ENCODE measurements at regions not wholly inside any gene's neighbourhood (a gene's known extent, or its start where the extent isn't known, plus 50 kb on each side); places are given as distances from the start of the nearest gene placed in this dataset.

DNA sequence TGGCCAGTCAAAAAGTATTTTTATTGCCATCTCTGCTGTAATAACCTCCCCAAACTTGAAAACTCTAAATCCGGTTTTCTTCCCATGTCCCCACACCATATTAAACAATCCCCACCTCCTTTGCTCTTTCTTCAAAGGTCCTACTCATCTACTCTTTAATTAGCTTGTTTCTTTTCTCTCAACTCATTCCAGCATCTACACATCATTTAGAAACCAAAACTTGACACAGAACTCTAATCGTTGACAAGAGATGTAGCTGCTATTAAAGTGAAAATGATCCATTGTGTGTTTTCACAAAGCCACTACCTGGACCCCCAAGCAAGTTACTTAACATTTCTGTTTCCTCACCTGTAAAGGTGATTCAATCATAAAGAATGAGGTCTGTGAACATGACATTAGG lies 436.3 kb upstream of the NPVF start:
- Mint-ChIP-seq H3K27me3 (ENCODE audit: unreplicated experiment) (no peaks in the 10 kb centered on the region), H3K36me3 (ENCODE audit: low read depth, unreplicated experiment) (no peaks in the 10 kb centered on the region), H3K27ac (ENCODE audit: unreplicated experiment) (no peak overlapping the region), H3K9me3 (ENCODE audit: unreplicated experiment) (no peaks in the 10 kb centered on the region), H3K4me1 (ENCODE audit: unreplicated experiment) (no peaks in the 10 kb centered on the region), H3K4me3 (ENCODE audit: unreplicated experiment) (no peak overlapping the region)
- DNase-seq (ENCODE audit: low spot score) = no peak
- TF ChIP-seq, protein P1, sequence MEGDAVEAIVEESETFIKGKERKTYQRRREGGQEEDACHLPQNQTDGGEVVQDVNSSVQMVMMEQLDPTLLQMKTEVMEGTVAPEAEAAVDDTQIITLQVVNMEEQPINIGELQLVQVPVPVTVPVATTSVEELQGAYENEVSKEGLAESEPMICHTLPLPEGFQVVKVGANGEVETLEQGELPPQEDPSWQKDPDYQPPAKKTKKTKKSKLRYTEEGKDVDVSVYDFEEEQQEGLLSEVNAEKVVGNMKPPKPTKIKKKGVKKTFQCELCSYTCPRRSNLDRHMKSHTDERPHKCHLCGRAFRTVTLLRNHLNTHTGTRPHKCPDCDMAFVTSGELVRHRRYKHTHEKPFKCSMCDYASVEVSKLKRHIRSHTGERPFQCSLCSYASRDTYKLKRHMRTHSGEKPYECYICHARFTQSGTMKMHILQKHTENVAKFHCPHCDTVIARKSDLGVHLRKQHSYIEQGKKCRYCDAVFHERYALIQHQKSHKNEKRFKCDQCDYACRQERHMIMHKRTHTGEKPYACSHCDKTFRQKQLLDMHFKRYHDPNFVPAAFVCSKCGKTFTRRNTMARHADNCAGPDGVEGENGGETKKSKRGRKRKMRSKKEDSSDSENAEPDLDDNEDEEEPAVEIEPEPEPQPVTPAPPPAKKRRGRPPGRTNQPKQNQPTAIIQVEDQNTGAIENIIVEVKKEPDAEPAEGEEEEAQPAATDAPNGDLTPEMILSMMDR (IDR thresholded peaks at IDR 0.05; ENCODE audit: unreplicated experiment) = no peak

GRCh38 chr7:25665374-25665773 lies 437.1 kb upstream of the NPVF start:
- H3K27me3 Mint-ChIP-seq (ENCODE audit: unreplicated experiment) = no peaks in the 10 kb centered on the region
- H3K27ac Mint-ChIP-seq (ENCODE audit: unreplicated experiment) = no peak overlapping the region

GRCh38 chr7:25665903-25666670 lies 437.8 kb upstream of the NPVF start:
- Mint-ChIP-seq H3K27ac (ENCODE audit: unreplicated experiment) (no peak overlapping the region), H3K4me3 (ENCODE audit: unreplicated experiment) (no peak overlapping the region), H3K4me1 (ENCODE audit: unreplicated experiment) (no peaks in the 10 kb centered on the region), H3K9me3 (ENCODE audit: unreplicated experiment) (no peaks in the 10 kb centered on the region), H3K36me3 (ENCODE audit: low read depth, unreplicated experiment) (no peaks in the 10 kb centered on the region), H3K27me3 (ENCODE audit: unreplicated experiment) (no peaks in the 10 kb centered on the region)
- TF ChIP-seq, protein P1 (IDR thresholded peaks at IDR 0.05; ENCODE audit: unreplicated experiment) = no peak
- DNase-seq (ENCODE audit: low spot score) = no peak

More at GRCh38 chr7:25665374-25665773, 437.1 kb upstream of the NPVF start:
- Mint-ChIP-seq H3K4me1 (ENCODE audit: unreplicated experiment) (no peaks in the 10 kb centered on the region), H3K4me3 (ENCODE audit: unreplicated experiment) (no peak overlapping the region), H3K9me3 (ENCODE audit: unreplicated experiment) (no peaks in the 10 kb centered on the region), H3K36me3 (ENCODE audit: low read depth, unreplicated experiment) (no peaks in the 10 kb centered on the region)
- DNase-seq (ENCODE audit: low spot score) = no peak
- TF ChIP-seq, protein P1 (IDR thresholded peaks at IDR 0.05; ENCODE audit: unreplicated experiment) = no peak

DNA sequence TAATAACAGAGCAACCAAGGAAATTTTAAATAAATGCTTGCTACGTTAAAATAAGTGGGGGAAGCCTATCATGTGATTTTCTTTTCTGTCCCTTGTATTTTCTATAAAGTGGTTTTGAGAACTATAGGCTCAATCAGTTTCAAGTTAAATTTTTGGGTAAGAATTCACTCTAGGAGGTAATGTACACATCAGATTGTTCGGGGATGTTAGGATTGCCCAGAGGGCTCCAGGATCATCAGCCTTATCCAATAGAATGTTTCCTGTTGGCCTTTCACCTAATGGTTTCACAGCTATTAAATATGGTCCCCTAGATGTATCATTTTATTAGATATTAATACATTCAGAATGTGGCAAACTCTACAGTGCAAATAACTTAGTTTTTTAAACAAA lies 438.4 kb upstream of the NPVF start:
- H3K27ac Mint-ChIP-seq (ENCODE audit: unreplicated experiment) = no peak overlapping the region
- DNase-seq (ENCODE audit: low spot score) = no peak
- TF ChIP-seq, protein P1 (IDR thresholded peaks at IDR 0.05; ENCODE audit: unreplicated experiment) = no peak
- no peaks in the 10 kb centered on the region for H3K4me1 Mint-ChIP-seq (ENCODE audit: unreplicated experiment)
- no peaks in the 10 kb centered on the region for H3K27me3 Mint-ChIP-seq (ENCODE audit: unreplicated experiment)
- H3K4me3 Mint-ChIP-seq (ENCODE audit: unreplicated experiment) = no peak overlapping the region
- no peaks in the 10 kb centered on the region for H3K36me3 Mint-ChIP-seq (ENCODE audit: low read depth, unreplicated experiment)
- H3K9me3 Mint-ChIP-seq (ENCODE audit: unreplicated experiment) = no peaks in the 10 kb centered on the region

DNA sequence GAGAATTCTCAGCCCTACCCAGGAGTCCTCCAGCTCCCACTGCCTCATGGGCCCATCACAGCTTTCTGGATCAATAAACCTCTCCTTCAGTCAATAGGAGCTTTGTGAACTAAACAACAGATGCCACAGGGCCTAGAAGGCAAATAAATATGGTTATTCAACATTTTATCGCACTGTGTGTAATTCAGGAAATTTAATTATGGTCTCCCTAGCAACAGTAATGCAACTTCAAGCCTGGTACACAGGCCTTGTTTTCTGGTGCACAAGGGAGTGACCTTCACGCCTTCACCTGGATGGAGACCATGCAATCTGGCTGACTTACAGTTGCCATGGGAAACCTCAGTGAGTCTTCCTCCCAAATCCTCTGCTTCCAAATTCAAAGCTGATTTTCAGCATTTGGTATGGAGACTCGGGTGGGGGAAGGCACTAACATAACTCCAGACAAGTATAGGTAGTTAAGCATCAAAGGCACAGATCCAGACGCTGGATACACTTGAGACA lies 441.0 kb upstream of the NPVF start:
- TF ChIP-seq, protein P1 (IDR thresholded peaks at IDR 0.05; ENCODE audit: unreplicated experiment) = no peak
- DNase-seq (ENCODE audit: low spot score) = no peak
- Mint-ChIP-seq H3K27ac (ENCODE audit: unreplicated experiment) (no peak overlapping the region), H3K4me1 (ENCODE audit: unreplicated experiment) (no peaks in the 10 kb centered on the region), H3K4me3 (ENCODE audit: unreplicated experiment) (no peak overlapping the region), H3K27me3 (ENCODE audit: unreplicated experiment) (no peaks in the 10 kb centered on the region), H3K9me3 (ENCODE audit: unreplicated experiment) (no peaks in the 10 kb centered on the region), H3K36me3 (ENCODE audit: low read depth, unreplicated experiment) (no peaks in the 10 kb centered on the region)
